ENCODE measurements at regions not wholly inside any gene's neighbourhood (a gene's known extent, or its start where the extent isn't known, plus 50 kb on each side); places are given as distances from the start of the nearest gene placed in this dataset.

- no peak overlapping the region for H3K4me3 ChIP-seq (ENCODE audit: low read depth, low read length)
- DNase-seq (ENCODE audit: low read depth), result no peak
- no peak for TF ChIP-seq CTCF (conservative IDR thresholded peaks at IDR 0.05; ENCODE audit: low read depth, low read length)
These were observed 49.9 kb upstream of the ZC3H12A start for GRCh38 chr1:37424523-37424922.
